A549 (cell line): ENCODE measurements at regions not wholly inside any gene's neighbourhood (a gene's known extent, or its start where the extent isn't known, plus 50 kb on each side); places are given as distances from the start of the nearest gene placed in this dataset.

Experiments
- CTCF ChIP-seq: fragments of >200 bp; sonication (Bioruptor Twin); formaldehyde crosslinking; IDR thresholded peaks from 3 replicates; pipeline ENCODE4 v1.5.1; 2016
- EP300 ChIP-seq, 2 experiments: fragments of >200 bp; sonication (Bioruptor Twin); formaldehyde crosslinking; IDR thresholded peaks; 2 replicates in 1 of 2; 3 replicates in 1 of 2; pipeline ENCODE4 v1.6.1; 2016 to 2017
- FOSL2 ChIP-seq, 2 experiments: fragments of 450-650 bp in 1 of 2; fragments of >200 bp in 1 of 2; sonication (Bioruptor Twin) in 1 of 2; formaldehyde crosslinking; IDR thresholded peaks; 2 replicates each; pipeline versions ENCODE4 v1.5.0 to v1.6.1; 2016 to 2020; ENCODE audit warnings: mild to moderate bottlenecking in 1 of 2, moderate library complexity in 1 of 2
- PHF8 ChIP-seq: fragments of 200-600 bp; sonication (generic); IDR thresholded peaks from 2 replicates; pipeline ENCODE4 v1.6.1; 2016; ENCODE audit warnings: low read depth, mild to moderate bottlenecking, antibody characterized with exemption, moderate library complexity, borderline replicate concordance
- POLR2A ChIP-seq: IDR thresholded peaks from 2 replicates; pipeline ENCODE4 v1.6.1; 2012; ENCODE audit warnings: mild to moderate bottlenecking, low read length
- TF ChIP-seq, protein P1 (sequence below): IDR thresholded peaks from 2 replicates; pipeline ENCODE4 v1.6.1; 2012
- TF ChIP-seq, protein P2 (sequence below): IDR thresholded peaks from 2 replicates; pipeline ENCODE4 v1.6.1; 2012

- TF ChIP-seq PHF8 (no peak), POLR2A (no peak), CTCF (no peak), FOSL2 (IDR thresholded peaks at IDR 0.05) (no peak), FOSL2 (CRISPR knock-in tag; IDR thresholded peaks at IDR 0.05) (no peak), EP300 (IDR thresholded peaks at IDR 0.05) (no peak)
- TF ChIP-seq, protein P1, sequence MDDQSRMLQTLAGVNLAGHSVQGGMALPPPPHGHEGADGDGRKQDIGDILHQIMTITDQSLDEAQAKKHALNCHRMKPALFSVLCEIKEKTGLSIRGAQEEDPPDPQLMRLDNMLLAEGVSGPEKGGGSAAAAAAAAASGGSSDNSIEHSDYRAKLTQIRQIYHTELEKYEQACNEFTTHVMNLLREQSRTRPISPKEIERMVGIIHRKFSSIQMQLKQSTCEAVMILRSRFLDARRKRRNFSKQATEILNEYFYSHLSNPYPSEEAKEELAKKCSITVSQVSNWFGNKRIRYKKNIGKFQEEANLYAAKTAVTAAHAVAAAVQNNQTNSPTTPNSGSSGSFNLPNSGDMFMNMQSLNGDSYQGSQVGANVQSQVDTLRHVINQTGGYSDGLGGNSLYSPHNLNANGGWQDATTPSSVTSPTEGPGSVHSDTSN, result no peak
- TF ChIP-seq, protein P2, sequence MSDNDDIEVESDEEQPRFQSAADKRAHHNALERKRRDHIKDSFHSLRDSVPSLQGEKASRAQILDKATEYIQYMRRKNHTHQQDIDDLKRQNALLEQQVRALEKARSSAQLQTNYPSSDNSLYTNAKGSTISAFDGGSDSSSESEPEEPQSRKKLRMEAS, result no peak
Measured at GRCh38 chr18:41769265-41769664, 185.8 kb upstream of the PIK3C3 start.
